HS-27A (cell line): ENCODE measurements at regions not wholly inside any gene's neighbourhood (a gene's known extent, or its start where the extent isn't known, plus 50 kb on each side); places are given as distances from the start of the nearest gene placed in this dataset.
"Not testable (repeated sequence)": the region's sequence is repeated elsewhere in the genome, so short reads cannot be mapped to it uniquely, and the experiment has no call there.

Source experiments
- DNase-seq: peaks from one replicate; pipeline ENCODE4 v3.0.0-alpha.2; 2012; ENCODE audit warnings: low read depth, missing footprints

DNA sequence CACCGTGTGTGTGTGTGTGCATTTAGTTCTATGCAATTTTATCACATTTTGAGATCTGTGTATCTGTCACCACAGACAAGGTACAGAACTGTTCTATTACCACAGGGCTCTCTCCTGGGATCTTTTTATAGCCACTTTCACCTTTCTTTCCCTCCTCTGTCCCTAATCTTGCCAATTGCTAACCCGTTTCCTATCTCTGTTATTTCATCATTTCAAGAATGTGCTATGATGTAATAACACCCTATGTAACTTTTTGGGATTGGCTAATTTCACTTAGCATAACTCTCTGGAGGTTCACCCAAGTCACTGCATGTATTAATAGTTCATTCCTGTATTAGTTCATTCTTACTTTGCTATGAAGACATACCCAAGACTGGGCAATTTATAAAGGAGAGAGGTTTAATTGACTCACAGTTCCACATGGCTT lies 657.7 kb downstream of the QKI start:
- DNase-seq = no peak

DNA sequence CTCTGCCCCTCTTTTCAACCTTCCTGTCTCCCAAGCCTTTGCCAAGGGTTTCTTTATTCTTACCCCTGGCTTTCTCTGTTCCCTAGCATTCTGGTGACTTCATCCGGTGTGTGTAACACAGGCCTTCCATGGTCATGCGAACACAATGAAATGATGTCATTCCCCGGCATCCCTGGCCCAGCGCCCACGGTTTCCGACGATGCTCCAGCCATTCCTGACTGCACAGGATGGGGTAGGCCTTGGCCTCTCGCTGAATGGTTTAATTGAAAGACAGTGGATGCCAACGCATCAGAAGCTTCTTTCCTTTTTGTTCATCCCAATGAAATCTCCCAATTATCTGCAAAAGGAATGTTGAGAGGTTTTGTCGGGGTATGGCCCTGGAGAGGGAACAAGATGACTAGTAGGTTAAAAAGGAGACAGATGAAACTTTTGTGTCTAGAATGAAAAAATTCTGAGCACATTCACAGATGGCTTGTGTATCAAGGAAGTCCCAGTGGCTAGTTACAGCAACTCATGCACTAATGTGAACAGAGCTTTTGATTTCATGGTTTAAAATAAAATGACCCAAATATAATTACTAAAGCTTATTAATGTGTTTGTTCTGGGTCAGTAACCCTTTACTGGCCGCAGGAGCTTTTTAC lies 655.0 kb downstream of the QKI start:
- DNase-seq = no peak

DNA sequence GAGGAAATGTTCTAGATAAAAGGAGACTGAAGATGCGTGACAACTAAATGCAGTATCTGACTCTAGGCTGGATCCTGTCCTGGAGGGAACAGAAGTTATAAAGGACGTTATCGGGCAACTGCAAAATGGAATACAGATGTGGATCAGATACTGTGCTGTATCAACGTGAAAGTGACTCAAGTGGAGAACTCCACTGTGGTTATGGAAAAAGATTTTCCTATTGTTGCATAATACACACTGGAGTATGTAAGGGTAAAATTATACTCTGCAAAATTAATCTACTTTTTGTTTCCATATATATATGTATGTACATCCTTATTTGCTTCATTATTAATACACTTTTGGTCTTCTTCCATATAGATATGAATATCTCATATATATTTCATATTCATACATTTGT lies 654.0 kb downstream of the QKI start:
- no peak for DNase-seq

DNA sequence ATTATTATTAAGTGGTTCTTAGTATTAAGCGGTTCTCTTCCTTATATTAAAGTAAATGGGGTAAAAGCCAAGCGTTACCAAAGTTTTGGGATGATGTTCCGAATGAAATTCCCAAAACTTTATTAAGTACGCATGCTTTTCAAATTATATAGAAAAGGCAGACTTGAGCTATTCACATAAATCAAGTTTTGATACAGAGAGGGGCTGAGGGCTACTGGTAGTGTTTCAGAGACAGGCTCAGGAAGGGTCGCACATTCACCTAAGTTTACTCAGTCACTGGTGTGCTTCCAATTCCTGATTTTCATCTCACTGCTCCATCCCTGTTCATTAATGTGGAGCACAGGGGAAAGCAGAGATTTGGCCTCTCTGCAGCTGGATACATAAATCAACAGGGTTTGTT lies 652.2 kb downstream of the QKI start:
- DNase-seq = no peak

DNA sequence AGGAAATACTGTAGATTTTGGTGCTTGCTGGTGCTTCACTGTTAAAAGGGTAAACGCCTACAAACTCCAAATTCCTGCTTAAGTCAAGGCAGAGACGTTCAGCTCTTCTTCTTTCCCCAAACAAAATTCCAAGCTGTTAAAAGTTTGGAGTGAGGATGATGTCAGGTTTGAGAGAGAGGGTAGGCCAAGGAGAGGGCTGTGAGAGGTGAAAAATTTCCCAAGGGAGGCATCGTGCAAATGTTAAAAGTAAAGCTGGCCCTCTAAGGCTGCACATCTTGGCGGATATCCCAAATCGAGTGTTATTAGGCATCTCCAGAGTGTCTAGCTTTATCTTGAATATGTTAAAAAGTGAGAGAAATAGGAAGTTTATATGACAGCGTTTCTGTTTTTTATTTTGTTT lies 651.8 kb downstream of the QKI start:
- no peak for DNase-seq

DNA sequence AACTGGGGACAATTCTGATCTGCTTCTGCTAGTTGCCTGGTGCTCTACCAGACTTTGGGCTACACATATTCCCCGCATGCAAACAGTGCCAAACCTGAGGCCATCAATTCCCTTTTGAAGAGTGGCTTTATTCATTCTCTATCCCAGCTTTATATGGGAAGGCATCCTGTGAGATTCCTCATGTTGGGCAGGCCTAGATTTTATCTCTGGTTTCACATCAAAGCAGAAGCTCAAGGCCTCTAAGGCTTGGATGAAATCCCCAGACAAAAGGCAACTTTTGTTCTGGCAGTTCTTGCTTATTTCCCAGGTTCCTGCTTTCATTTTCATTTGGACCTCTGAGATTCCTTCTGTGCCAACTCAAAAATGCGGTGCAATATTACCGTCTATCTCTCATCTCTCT lies 648.8 kb downstream of the QKI start:
- DNase-seq = no peak

DNA sequence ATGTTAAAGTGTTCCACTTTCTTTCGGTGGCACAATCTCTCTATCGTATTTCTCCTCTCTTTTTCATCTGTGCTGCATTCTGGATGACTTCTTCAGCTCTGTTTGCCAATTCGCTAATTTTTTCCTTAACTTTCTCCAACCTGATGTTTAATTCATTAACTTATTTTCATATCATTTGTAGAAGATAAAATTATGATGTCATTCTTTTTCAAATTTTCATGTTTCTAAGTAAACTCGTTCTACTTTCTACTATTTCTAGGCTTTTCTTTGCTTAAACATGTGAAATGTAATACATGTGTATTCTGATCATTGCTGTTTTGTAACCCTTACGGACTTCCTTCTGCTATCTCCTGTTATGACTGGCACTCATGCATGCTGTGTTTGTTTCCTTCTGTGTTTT lies 648.4 kb downstream of the QKI start:
- no peak for DNase-seq

DNA sequence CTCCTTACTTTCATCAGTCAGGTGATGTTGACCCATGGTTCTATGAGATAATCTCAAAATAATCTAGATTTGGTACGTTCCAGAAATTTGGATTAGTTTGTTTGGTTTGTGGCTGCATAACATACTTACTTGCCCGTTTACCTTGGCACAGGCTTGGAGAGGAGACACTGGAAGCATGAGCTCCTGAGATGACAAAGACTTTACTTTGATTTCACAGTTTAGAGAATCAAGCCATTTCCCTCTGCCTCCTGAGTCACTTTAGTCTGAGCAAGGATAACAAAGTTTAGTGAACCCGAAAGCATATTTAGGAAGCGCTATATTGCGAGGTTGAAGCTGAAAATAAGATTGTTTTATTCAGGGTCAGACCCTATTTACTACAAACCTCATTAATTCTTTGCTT lies 643.4 kb downstream of the QKI start:
- DNase-seq = no peak

DNA sequence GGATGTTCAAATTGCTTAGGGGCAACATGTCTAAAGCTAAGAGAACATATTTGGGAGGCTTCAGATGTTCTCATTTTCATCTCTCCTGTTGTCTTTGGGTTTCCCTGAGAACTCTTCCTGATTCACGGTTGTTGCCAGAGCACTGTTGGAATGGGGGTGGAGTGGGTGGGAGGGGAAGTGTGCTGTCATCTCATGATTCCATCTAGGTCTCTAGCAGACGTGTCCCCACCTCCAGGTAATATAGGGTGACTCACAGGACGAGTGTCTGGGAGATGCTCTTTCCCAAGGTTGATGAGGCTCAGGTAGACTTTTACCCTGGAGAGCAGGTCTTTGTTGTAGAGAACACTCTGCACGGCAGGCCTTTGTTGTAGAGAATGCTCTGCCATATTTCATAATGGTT lies 636.9 kb downstream of the QKI start:
- no peak for DNase-seq

DNA sequence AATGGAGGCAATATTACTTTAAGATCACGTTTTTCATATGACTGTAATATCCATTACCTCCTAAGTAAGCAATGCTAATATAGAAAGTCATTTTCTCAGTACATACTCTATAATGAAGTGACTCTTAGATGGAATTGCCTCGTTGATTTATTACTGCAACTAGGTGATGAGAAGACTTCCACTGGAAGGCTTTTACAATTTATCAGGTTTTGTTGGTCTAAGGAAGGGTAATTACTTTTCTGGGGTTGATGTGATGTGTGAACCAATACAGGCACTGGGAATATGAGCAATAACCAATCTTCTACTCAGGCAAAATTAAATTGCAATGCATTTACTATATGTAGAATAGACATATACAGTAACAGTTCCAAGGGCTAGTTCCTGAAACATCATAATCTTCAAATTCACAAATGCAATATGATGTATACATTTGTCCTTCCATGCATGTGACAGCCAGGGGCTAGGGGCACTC lies 635.0 kb downstream of the QKI start:
- no peak for DNase-seq

DNA sequence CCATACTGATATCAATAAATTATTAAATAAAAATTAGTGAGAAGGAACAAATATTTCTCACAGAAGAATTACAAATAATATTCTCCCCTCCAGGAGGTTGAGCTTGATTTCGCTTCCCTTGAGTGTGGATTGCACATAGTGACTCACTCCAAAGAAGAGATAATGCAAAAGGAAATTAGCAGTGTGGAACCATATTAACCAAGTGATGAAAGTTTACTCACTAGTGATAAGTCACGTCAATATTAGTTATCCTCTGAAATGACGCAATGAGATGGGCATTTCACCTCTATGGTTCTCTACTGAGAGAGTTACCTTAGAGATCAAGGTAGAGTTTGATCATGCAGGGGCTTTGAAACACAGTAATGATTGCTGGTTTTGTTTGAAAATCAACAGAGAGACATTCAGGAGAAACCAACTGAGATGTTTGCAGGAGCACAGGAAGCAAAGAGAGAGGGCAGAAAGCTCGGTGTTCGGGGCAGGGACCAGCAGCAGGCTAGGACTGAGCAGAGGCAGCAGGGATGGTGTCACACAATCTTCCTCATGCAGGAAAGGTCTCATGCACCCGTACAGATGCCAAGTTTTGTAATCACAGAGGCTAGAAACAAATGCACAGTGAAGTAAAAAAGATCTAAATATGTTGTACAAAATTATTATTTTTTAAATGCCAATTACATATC lies 634.5 kb downstream of the QKI start:
- DNase-seq = no peak

DNA sequence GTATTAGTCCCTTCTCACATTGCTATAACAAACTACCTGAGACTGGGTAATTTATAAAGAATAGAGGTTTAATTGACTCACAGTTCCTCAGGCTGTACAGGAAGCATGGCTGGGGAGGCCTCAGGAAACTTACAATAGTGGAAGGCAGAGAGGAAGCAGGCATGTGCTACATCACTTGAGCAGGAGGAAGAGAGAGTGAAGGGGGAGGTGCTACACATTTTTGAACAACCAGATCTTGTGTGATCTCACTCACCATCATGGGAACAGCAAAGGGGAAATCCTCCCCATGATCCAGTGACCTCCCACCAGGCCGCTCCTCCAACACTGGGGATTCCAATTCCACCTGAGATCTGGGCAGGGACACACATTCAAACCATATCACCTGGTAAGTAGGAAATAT lies 630.6 kb downstream of the QKI start:
- DNase-seq = no peak

DNA sequence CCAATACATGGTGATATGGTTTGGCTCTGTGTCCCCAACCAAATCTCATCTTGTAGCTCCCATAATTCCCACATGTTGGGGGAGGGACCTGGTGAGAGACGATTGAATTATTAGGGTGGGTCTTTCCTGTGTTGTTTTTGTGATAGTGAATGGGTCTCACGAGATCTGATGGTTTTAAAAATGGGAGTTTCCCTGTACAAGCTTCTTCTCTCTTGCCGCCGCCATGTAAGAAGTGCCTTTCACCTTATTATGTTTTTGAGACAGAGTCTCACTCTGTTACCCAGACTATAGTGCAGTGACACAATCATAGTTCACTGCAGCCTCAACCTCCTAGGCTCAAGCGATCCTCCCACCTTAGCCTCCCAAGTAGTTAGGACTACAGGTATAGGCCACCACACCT lies 629.1 kb downstream of the QKI start:
- DNase-seq = not testable (repeated sequence)

DNA sequence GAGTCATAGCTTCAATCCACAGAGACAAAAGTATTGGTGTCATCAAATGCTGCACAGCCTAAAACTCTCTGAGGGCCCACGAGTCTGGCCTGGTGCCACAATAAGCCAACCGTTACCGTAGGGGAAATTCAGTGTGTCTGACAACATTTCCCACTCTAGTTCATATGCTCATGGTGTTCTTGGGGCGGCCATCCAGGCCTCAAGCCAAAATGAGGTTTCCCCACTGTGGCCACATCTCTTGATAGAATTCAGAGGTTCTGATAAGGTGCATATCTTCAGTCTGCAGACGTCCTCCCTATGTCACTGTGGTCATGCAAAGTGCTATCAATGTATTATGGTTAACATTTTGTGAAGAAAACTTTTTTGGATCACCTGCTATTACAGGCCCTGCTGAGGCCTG lies 627.7 kb downstream of the QKI start:
- no peak for DNase-seq

DNA sequence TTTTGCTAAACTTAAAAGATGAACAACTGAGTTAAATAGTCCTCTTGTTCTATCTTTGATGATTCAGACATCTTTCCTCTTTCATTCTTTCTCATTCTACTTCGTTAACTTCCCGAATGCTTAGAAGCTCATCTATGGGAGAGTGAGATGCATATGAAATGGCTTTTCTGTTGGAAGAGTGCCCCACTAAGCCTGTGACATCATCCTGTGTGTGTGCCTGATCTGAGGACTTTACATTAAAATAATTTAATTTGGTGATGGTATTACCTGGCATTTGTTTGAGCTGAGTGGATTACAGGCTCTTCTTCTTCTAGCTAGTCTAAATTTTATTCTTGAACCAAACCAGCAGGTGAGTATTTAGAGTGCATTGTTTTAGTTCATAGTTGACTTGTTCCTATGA lies 626.5 kb downstream of the QKI start:
- DNase-seq = no peak

DNA sequence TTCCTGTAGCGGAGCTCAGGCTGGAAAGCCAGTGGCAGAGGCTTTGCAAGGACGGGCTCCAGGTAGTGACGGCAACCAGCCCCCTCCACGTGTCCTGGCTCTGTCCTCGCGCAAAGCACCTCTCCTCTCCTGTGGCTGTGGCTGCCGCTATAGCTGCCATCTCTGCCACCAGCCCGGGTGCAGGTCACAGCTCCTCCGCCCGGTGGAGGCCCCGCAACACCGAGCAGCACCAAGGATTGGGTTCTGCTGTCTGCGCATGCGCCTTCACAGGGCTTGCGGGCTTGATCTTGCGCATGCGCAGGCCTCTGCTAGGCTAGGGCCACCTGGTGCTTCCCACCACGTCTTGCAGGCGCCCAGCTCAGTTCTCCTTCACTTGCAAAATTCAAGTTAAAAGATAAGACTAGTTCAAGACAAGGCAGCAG lies 625.4 kb downstream of the QKI start:
- DNase-seq = no peak

DNA sequence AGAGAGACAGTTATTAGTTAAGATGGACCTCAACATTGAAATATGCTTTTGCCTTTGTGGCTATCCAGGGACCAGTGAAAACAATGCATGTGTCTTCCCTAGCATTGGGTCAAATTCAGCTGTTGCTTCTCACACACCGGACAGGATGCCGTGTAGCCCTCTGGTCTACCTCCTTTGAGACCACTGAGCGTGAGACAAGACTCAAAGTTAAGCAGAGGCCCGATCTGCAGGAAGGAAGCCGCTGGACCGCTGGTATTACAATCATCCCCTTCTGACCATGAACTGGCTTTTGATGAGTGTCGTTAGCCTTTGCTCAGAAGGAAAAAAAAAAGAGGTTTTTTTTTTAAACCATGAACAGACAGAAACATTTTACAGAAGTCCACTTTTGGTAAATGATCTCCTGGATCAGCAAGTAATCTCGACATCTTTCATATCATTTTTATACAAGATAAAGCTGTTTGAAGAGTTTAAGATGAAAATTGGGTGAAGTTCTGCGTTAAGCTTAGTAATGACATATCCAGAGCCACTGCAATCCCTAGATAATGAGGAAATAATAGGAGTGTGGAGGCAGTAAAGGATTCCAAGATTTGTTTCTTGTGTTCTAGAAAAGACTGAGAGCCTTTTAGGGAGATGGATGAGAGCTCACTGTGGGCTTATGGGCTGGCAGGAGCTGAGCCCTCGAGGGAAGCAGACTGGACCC lies 622.8 kb downstream of the QKI start:
- no peak for DNase-seq

DNA sequence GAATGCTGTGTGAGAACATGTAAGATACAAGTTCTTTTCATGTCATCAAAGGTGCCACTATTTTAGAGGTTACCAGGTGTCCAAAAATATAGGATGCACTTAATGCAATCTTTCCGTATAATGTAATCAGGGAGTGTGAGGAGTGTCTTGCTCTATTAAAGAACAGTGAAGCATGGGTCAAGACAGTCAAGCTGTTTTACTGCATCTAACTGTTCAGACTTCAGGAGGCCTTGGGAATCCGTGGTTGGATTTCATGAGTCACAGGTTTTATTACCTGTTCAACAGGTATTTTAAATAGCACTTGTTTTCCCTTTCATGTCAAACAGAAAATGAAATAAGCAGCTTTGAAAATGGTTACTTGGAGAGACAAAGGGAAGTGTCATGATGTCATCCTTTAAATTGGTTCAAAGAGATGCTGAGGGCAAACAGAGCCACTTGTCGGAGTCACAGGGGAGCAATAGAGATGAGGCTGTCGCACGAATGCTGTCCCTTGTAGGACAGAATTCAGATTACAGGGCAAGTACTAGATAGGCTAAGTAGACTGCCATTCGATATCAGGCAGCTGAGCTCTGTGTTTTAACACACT lies 621.5 kb downstream of the QKI start:
- no peak for DNase-seq

DNA sequence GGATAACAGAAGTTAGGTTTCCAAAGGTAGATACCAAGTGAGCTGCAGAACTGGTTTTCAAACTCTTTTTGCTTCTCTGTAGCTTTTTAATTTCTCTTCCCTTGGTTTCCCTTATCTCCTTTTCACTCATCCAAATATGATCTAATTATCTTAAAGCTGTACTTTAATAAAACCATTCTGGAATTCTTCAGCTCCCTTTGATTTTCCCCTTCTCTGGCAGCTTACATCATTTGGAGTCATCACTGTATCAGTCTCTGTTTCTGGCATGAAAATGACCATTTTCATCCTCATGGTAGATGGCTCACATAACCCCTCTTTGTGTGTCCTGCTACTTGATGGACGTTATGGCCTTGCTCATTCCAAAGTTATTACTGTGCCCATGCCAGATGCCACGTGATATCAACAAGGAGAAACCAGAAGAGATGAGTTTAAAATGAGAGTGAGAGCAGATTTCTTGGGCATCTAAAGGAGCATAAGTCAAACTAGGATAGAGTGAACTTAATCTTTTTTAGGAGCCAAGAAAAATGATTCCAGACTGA lies 620.2 kb downstream of the QKI start:
- DNase-seq = no peak

DNA sequence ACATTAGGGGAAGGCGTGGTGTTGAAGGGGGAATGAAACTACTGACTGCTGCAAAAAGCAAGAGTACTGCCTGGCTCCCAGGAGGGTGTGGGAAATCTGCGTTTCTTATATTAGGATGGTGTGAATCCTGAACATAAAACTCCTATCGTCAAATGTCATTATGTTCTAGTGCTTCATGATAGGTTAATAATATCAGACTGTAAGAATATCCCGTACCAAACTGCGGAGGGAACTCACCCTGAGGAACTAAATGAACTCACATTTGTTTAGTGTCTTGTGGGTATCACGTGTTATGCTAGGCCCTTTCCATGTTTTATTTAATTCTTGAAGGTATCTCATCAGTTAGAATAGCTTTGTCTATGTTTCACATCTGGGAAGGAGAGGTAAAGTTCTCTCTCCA lies 610.7 kb downstream of the QKI start:
- no peak for DNase-seq

DNA sequence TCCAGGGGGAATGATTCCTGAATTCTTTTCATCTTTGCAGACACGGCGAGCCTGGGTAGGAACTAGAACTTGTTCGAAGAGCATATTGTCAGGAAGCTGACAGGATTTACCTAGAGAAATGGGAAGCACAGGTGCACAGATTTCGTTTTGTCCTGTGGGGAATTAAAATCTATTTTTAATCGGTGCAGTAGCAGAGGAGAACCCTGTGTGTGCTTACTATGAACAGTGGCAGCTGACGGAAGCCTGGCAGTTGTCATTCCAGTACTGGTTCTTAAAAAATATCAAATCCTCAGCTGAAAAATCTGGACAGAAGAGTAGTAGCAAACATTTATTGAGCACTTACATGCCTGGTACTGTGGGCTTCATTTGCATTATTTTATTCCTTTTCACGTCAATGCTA lies 609.0 kb downstream of the QKI start:
- no peak for DNase-seq

DNA sequence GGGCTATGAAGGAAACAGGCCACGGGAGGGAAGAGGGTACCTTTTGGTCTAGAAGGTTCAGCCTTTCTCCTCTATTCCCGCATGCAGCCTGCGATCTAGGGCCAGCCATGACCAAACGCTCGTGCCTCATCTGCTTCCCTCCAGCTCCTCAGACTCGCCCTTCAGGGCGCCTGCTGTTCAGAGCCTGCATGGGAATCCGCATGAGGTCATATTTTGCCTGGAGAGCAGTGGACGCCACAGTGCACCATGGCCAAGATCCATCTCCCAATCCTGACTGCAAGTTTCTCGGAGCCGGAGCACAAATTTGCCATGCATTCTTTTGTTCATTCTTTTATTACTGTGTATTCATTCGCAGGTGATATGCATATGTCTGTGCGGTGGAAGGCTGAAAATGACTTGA lies 608.1 kb downstream of the QKI start:
- DNase-seq = no peak
